B cell (primary cell): ENCODE measurements at regions not wholly inside any gene's neighbourhood (a gene's known extent, or its start where the extent isn't known, plus 50 kb on each side); places are given as distances from the start of the nearest gene placed in this dataset.

Experiments used
- ATAC-seq: fragments of 200-7000 bp; cut with Tn5 transposase; one replicate; pipeline ENCODE4 v1.10.0; 2021; ENCODE audit warnings: low read depth, mild to moderate bottlenecking, moderate number of reproducible peaks, moderate library complexity
- CTCF ChIA-PET: fragments of 350-600 bp; sonication (Branson Sonifier 250); formaldehyde crosslinking; loops from one replicate; lab custom pipeline; 2021; ENCODE audit warnings: antibody characterized with exemption, inconsistent platforms; lab: Charles Lee
- POLR2A ChIA-PET: fragments of 350-600 bp; sonication (Branson Sonifier 250); formaldehyde crosslinking; loops from one replicate; lab custom pipeline; 2021; ENCODE audit warnings: antibody characterized with exemption; lab: Charles Lee
- DNase-seq: peaks from one replicate; pipeline ENCODE4 v3.0.0; 2013
- H2AFZ ChIP-seq: 2 replicates; pipeline ENCODE4 v1.6.1; 2012; ENCODE audit warnings: mild to moderate bottlenecking, low read depth, low read length; ENCODE audit not compliant: insufficient read depth, poor library complexity, severe bottlenecking
- H3K27ac ChIP-seq, 2 donors: 1 replicate in 1 of 2; 2 replicates in 1 of 2; pipeline ENCODE4 v1.5.1; 2012 to 2013; ENCODE audit warnings: low read length in 2 of 2, mild to moderate bottlenecking in 2 of 2, moderate library complexity in 1 of 2
- H3K27me3 ChIP-seq, 4 experiments: fragments of 200-600 bp in 1 of 4; sonication (generic) in 1 of 4; replicated peaks in 1 of 4; 1 replicate in 2 of 4; 2 replicates in 2 of 4; pipeline versions ENCODE4 v1.6.1 to v1.7.0; 2013 to 2016; ENCODE audit warnings: low read length in 3 of 4, mild to moderate bottlenecking in 2 of 4, mixed read lengths in 1 of 4, moderate library complexity in 1 of 4; ENCODE audit not compliant: insufficient read depth in 4 of 4, control insufficient read depth in 3 of 4; ENCODE audit errors: control extremely low read depth in 1 of 4
- H3K36me3 ChIP-seq, 2 experiments: replicated peaks in 1 of 2; 1 replicate in 1 of 2; 2 replicates in 1 of 2; pipeline versions ENCODE4 v1.6.1 to v1.7.1; 2013; ENCODE audit warnings: low read length in 1 of 2; ENCODE audit not compliant: insufficient read depth in 2 of 2, control insufficient read depth in 1 of 2; ENCODE audit errors: control extremely low read depth in 1 of 2, extremely low read depth in 1 of 2
- H3K4me1 ChIP-seq, 2 donors: fragments of 200-600 bp in 1 of 2; sonication (generic) in 1 of 2; 1 replicate in 1 of 2; 2 replicates in 1 of 2; pipeline versions ENCODE4 v1.5.1 to v1.6.1; 2013 to 2017; ENCODE audit warnings: low read length in 2 of 2; ENCODE audit not compliant: control insufficient read depth in 2 of 2, insufficient read depth in 2 of 2
- H3K4me2 ChIP-seq: replicated peaks from 2 replicates; pipeline ENCODE3; 2012; ENCODE audit warnings: mild to moderate bottlenecking, low read depth, low read length; ENCODE audit not compliant: poor library complexity, severe bottlenecking
- H3K4me3 ChIP-seq, 5 experiments: fragments of 200-600 bp in 1 of 5; sonication (generic) in 1 of 5; 1 replicate in 3 of 5; 2 replicates in 2 of 5; pipeline versions ENCODE4 v1.5.1 to v1.7.0; 2011 to 2016; ENCODE audit warnings: low read length in 4 of 5, mild to moderate bottlenecking in 4 of 5, low read depth in 2 of 5, control low read depth in 1 of 5, moderate library complexity in 1 of 5; ENCODE audit not compliant: insufficient read depth in 1 of 5; ENCODE audit errors: control extremely low read depth in 1 of 5, extremely low read depth in 1 of 5
- H3K79me2 ChIP-seq: fragments of 200-600 bp; sonication (generic); one replicate; pipeline ENCODE4 v1.6.0; 2016; ENCODE audit warnings: low read length; ENCODE audit not compliant: control insufficient read depth, insufficient read depth
- H3K9ac ChIP-seq: fragments of 200-600 bp; sonication (generic); 2 replicates; pipeline ENCODE4 v1.6.1; 2017; ENCODE audit warnings: mild to moderate bottlenecking, low read length, moderate library complexity
- H3K9me3 ChIP-seq, 3 donors: one replicate each; pipeline versions ENCODE4 v1.6.1 to v1.7.1; 2013; ENCODE audit warnings: low read length in 2 of 3; ENCODE audit not compliant: control insufficient read depth in 2 of 3, insufficient read depth in 1 of 3; ENCODE audit errors: control extremely low read depth in 1 of 3
- H4K20me1 ChIP-seq: 2 replicates; pipeline ENCODE4 v1.6.0; 2012; ENCODE audit warnings: mild to moderate bottlenecking, low read length; ENCODE audit not compliant: insufficient read depth, control insufficient read depth, poor library complexity, severe bottlenecking
- H3K27ac Mint-ChIP-seq: one replicate; pipeline ENCODE4 v1.8.0; 2021; ENCODE audit warnings: mixed read lengths
- H3K27me3 Mint-ChIP-seq: one replicate; pipeline ENCODE4 v1.8.0; 2021; ENCODE audit warnings: mixed read lengths
- H3K4me1 Mint-ChIP-seq: one replicate; pipeline ENCODE4 v1.8.0; 2021; ENCODE audit warnings: mixed read lengths
- H3K4me3 Mint-ChIP-seq: one replicate; pipeline ENCODE4 v1.8.0; 2021; ENCODE audit warnings: mixed read lengths
- H3K9me3 Mint-ChIP-seq: one replicate; pipeline ENCODE4 v1.8.0; 2022; ENCODE audit warnings: mixed read lengths; ENCODE audit not compliant: insufficient read depth
- CTCF ChIP-seq: fragments of 200-600 bp; IDR thresholded peaks from one replicate; pipeline ENCODE4 v1.8.0; 2022; ENCODE audit warnings: antibody characterized with exemption, mild to moderate bottlenecking
- EZH2 ChIP-seq: IDR thresholded peaks from 2 replicates; pipeline ENCODE4 v1.6.1; 2012; ENCODE audit warnings: borderline replicate concordance, low read depth, mild to moderate bottlenecking, moderate library complexity, low read length; ENCODE audit not compliant: insufficient read depth, poor library complexity, severe bottlenecking
- WGBS: methylation state at CpG from one replicate; pipeline ENCODE4 v1.1.5; 2013; ENCODE audit warnings: missing lambda C conversion rate; ENCODE audit not compliant: insufficient coverage; 5-methylcytosine and 5-hydroxymethylcytosine counted together
- intact Hi-C: fragments of 100-400 bp; cut with micrococcal nuclease; formaldehyde crosslinking; loops from one replicate; pipeline ENCODE4 v1.10.0; 2022

DNA sequence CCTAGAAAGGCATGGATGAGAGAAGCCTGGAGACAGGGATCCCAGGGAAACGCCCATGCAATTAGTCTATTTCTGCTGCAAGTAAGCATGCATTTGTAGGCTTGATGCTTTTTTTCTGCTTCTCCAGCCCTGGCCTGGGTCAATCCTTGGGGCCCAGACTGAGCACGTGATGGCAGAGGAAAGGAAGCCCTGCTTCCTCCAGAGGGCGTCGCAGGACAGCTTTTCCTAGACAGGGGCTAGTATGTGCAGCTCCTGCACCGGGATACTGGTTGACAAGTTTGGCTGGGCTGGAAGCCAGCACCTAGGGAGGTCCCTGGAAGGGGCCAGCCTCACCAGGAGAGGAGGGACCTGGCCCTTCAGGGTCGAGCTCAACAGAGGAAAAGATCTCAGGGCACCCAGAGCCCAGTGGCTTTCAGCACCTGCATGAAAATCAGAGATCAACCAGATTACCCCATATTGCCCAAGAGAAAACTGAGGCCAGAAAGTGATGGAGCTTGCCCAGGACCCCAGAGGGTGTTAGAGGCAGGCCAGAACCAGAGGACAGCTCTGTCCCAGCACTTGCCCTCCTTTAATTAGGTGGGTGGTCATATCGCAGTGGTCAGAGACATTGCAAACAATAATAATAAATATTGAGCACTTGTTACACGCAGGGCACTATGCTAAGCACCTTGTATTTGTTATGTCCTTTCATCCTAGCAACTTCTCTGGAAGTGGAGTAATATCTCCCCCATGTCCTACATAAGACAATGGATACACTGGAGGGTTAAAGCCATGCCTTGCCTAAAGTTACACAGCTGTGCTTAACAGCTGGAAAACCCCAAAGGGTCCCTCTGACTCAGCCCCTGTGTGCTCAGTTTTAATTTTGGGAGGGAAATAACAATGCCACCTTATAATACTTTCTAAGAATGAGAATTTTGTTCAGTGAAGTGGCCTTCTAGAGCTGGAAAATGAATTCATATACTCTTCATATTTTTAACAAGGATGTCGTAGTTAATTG lies 67.1 kb downstream of the KLF4 start:
- peaks cover 0 to 5% (median 0%) of the 10 kb centered on the region in 3 donors for H3K9me3 ChIP-seq
- H3K4me3 ChIP-seq = no peak overlapping the region
- DNase-seq (peak; percentile 30), ATAC-seq (no peak)
- H3K4me1 ChIP-seq = peaks cover 3 to 8% of the 10 kb centered on the region in 2 donors
- CTCF ChIA-PET = interaction anchor here (0.5 to 3.6 kb wide), 4 partner anchors 41 to 1532 kb away, joined by 5 to 19 read pairs (median 10); no protein-coding TSS in a partner anchor
- no peaks in the 10 kb centered on the region for H3K36me3 ChIP-seq
- no peak overlapping the region for H2AFZ ChIP-seq
- H3K4me2 ChIP-seq = no peak overlapping the region
- H3K9me3 Mint-ChIP-seq = no peaks in the 10 kb centered on the region
- no peak overlapping the region for H3K9ac ChIP-seq
- H3K4me1 Mint-ChIP-seq = peaks cover 9% of the 10 kb centered on the region
- H3K27ac Mint-ChIP-seq = no peak overlapping the region
- peaks cover 30% of the 10 kb centered on the region for H3K27me3 Mint-ChIP-seq
- H3K27ac ChIP-seq = no peak overlapping the region
- peaks cover 0 to 11% (median 5%) of the 10 kb centered on the region in 4 experiments for H3K27me3 ChIP-seq
- no peaks in the 10 kb centered on the region for H4K20me1 ChIP-seq
- no peak overlapping the region for H3K4me3 Mint-ChIP-seq
- TF ChIP-seq CTCF (no peak), EZH2 (no peak)
- WGBS = 15% methylated on average over 6 of the region's 9 CpGs
- POLR2A ChIA-PET = no interaction called here
- intact Hi-C loops = no loop called here
- H3K79me2 ChIP-seq = no peaks in the 10 kb centered on the region

GRCh38 chr9:107410420-107410819 lies 79.1 kb downstream of the KLF4 start:
- no peak for TF ChIP-seq EZH2
- no peak for TF ChIP-seq CTCF
- ATAC-seq (no peak), DNase-seq (no peak)
- no peak overlapping the region for H2AFZ ChIP-seq
- no peaks in the 10 kb centered on the region for H3K4me1 ChIP-seq
- H3K27ac ChIP-seq = no peak overlapping the region
- H3K4me1 Mint-ChIP-seq = no peaks in the 10 kb centered on the region
- CTCF ChIA-PET = interaction anchor here (1.5 kb wide), 1 partner anchor 15 kb away, joined by 3 read pairs; no protein-coding TSS in a partner anchor
- WGBS = 92% methylated on average over 2 of the region's 3 CpGs
- no peaks in the 10 kb centered on the region for H3K79me2 ChIP-seq
- H3K9me3 Mint-ChIP-seq = no peaks in the 10 kb centered on the region
- H3K4me3 ChIP-seq = no peak overlapping the region
- H3K36me3 ChIP-seq = no peaks in the 10 kb centered on the region
- no peak overlapping the region for H3K4me3 Mint-ChIP-seq
- H4K20me1 ChIP-seq = no peaks in the 10 kb centered on the region
- intact Hi-C loops = no loop called here
- no peak overlapping the region for H3K27ac Mint-ChIP-seq
- H3K27me3 ChIP-seq = no peaks in the 10 kb centered on the region
- no peak overlapping the region for H3K4me2 ChIP-seq
- H3K9ac ChIP-seq = no peak overlapping the region
- H3K27me3 Mint-ChIP-seq = no peaks in the 10 kb centered on the region
- H3K9me3 ChIP-seq = no peaks in the 10 kb centered on the region
- POLR2A ChIA-PET = no interaction called here
